ENCODE measurements at regions not wholly inside any gene's neighbourhood (a gene's known extent, or its start where the extent isn't known, plus 50 kb on each side); places are given as distances from the start of the nearest gene placed in this dataset.
"Not testable (repeated sequence)": the region's sequence is repeated elsewhere in the genome, so short reads cannot be mapped to it uniquely, and the experiment has no call there.

DNA sequence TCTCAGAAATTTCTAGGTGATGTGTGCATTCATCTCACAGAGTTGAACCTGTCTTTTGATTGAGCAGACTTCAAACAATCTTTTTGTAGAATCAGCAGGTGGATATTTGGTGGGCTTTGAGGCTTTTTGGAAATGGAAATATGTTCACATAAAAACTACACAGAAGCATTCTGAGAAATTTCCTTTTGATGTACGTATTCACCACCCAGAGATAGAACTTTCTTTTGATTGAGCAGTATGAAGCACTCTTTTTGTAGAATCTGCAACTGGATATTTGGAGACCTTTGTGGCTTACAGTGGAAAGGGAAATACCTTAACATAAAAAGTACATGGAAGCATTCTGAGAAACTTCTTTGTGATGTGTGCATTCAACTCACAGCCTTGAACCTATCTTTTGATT lies 3515.0 kb downstream of the GOLGA6L6 start:
- H3K36me3 Mint-ChIP-seq = peaks cover 54 to 86% of the 10 kb centered on the region in 2 donors
- ATAC-seq (no peak), DNase-seq (ENCODE audit: low spot score in 2 of 2) (no peak)
- no peak overlapping the region for H3K27ac Mint-ChIP-seq
- peaks cover 54% of the 10 kb centered on the region in 2 donors for H3K9me3 Mint-ChIP-seq

DNA sequence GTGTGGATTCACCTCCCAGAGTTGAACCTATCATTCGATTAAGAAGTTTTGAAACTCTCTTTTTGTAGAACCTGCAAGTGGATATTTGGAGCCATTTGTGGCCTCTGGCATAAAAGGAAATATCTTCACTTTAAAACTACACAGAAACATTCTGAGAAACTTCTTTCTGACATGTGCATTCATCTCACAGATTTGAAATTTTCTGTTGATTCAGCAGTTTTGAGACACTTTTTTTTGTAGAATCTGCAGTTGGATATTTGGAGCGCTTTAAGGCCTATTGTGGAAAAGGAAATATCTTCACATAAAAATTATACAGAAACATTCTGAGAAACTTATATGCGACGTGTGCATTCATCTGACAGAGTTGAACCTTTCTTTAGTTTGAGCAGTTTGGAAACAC lies 3519.6 kb downstream of the GOLGA6L6 start:
- Mint-ChIP-seq H3K36me3 (peaks cover 24 to 65% of the 10 kb centered on the region in 2 donors), H3K9me3 (peaks cover 26 to 44% of the 10 kb centered on the region in 2 donors)
- DNase-seq (ENCODE audit: low spot score in 2 of 2); H3K27ac Mint-ChIP-seq; ATAC-seq: not testable (repeated sequence)

Data from activated naive CD4-positive, alpha-beta T cell treated with anti-CD3 and anti-CD28 coated beads, Interleukin-2, amount 50 U/mL, for 72 hours (primary cell).